GM12864 (cell line): ENCODE measurements at regions not wholly inside any gene's neighbourhood (a gene's known extent, or its start where the extent isn't known, plus 50 kb on each side); places are given as distances from the start of the nearest gene placed in this dataset.
A peak's percentile ranks its signal among the peaks of the same experiment; 100 is the strongest.
"Not testable (repeated sequence)": the region's sequence is repeated elsewhere in the genome, so short reads cannot be mapped to it uniquely, and the experiment has no call there.

Experiments
- DNase-seq: peaks from one replicate; pipeline ENCODE4 v3.0.0-alpha.2; 2011; ENCODE audit warnings: low read depth
- H3K4me3 ChIP-seq: 2 replicates; pipeline ENCODE4 v1.5.1; 2011; ENCODE audit warnings: mild to moderate bottlenecking, low read depth, low read length, control low read depth
- CTCF ChIP-seq: IDR thresholded peaks from 2 replicates; pipeline ENCODE4 v1.5.1; 2011; ENCODE audit warnings: low read depth, mild to moderate bottlenecking, moderate library complexity, low read length, control low read depth, inconsistent platforms; ENCODE audit errors: missing control alignments

GRCh38 chr15:69873807-69874206, 223.9 kb downstream of the TLE3 start:
- no peak for TF ChIP-seq CTCF
- H3K4me3 ChIP-seq, result no peak overlapping the region
- DNase-seq, result no peak

- no peak for TF ChIP-seq CTCF
- DNase-seq, result no peak
- H3K4me3 ChIP-seq, result no peak overlapping the region
These were observed 223.4 kb downstream of the TLE3 start for GRCh38 chr15:69874321-69874720.

GRCh38 chr15:69876064-69876940, 221.4 kb downstream of the TLE3 start:
- H3K4me3 ChIP-seq, result no peak overlapping the region
- no peak for TF ChIP-seq CTCF
- no peak for DNase-seq

GRCh38 chr15:69879963-69880362, 217.8 kb downstream of the TLE3 start:
- DNase-seq, H3K4me3 ChIP-seq: not testable (repeated sequence)

GRCh38 chr15:69880571-69881301, 217.0 kb downstream of the TLE3 start:
- DNase-seq, result peak; percentile 34
- no peak for TF ChIP-seq CTCF
- no peak overlapping the region for H3K4me3 ChIP-seq

- no peak for TF ChIP-seq CTCF
- DNase-seq, result peak; percentile 33
- no peak overlapping the region for H3K4me3 ChIP-seq
These were observed 216.4 kb downstream of the TLE3 start for GRCh38 chr15:69881302-69881670.

- peak; percentile 66 for DNase-seq
- TF ChIP-seq CTCF, result no peak
These were observed 216.0 kb downstream of the TLE3 start for GRCh38 chr15:69881766-69882165.

More at GRCh38 chr15:69881766-69882165, 216.0 kb downstream of the TLE3 start:
- H3K4me3 ChIP-seq, result no peak overlapping the region
